ENCODE measurements at regions not wholly inside any gene's neighbourhood (a gene's known extent, or its start where the extent isn't known, plus 50 kb on each side); places are given as distances from the start of the nearest gene placed in this dataset.

DNA sequence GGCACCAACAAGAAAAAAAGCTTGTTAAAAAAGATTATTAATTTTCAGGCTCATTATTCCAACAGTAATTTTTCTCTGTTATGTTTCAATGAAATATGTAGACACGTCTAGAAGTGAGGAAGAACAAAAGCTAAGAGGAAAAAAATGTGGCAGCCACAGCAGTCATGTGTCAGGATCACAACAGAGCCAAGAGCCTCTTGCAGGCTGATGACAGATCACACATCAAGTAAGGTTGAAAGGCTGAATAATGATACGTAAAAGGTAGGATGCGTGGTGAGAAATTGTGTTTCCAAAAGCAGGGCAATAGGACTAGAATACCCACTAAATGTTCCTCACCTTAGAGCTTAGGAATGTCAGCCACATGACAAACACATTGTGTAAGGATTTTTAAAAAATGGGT is 124.8 kb downstream of the HTR1A start:
- no peaks in the 10 kb centered on the region for H3K79me1 ChIP-seq (ENCODE audit: low read depth, low read length)
- TF ChIP-seq FOSL1 (IDR thresholded peaks at IDR 0.05; ENCODE audit: insufficient read depth, low read depth, low read length) (no peak), JUN (IDR thresholded peaks at IDR 0.05; ENCODE audit: low read depth, low read length) (no peak), TCF12 (IDR thresholded peaks at IDR 0.05; ENCODE audit: low read depth, low read length) (no peak), SIRT6 (IDR thresholded peaks at IDR 0.05; ENCODE audit: low read length) (no peak), RNF2 (IDR thresholded peaks at IDR 0.05; ENCODE audit: borderline replicate concordance, low read depth, low read length, missing control alignments, poor library complexity, severe bottlenecking) (no peak), BACH1 (IDR thresholded peaks at IDR 0.05; ENCODE audit: low read length) (no peak), POLR2A (IDR thresholded peaks at IDR 0.05; ENCODE audit: control extremely low read depth in 1 of 2, low read depth in 2 of 2, low read length in 2 of 2) (no peak), CBX8 (IDR thresholded peaks at IDR 0.05; ENCODE audit: borderline replicate concordance, low read depth, low read length) (no peak), POLR2AphosphoS5 (IDR thresholded peaks at IDR 0.05; ENCODE audit: low read depth, low read length) (no peak), SP4 (IDR thresholded peaks at IDR 0.05; ENCODE audit: low read length) (no peak)
- TF ChIP-seq, protein P1, sequence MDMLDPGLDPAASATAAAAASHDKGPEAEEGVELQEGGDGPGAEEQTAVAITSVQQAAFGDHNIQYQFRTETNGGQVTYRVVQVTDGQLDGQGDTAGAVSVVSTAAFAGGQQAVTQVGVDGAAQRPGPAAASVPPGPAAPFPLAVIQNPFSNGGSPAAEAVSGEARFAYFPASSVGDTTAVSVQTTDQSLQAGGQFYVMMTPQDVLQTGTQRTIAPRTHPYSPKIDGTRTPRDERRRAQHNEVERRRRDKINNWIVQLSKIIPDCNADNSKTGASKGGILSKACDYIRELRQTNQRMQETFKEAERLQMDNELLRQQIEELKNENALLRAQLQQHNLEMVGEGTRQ (IDR thresholded peaks at IDR 0.05; ENCODE audit: low read length): no peak
- TF ChIP-seq, protein P2, sequence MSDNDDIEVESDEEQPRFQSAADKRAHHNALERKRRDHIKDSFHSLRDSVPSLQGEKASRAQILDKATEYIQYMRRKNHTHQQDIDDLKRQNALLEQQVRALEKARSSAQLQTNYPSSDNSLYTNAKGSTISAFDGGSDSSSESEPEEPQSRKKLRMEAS (IDR thresholded peaks at IDR 0.05): no peak
- TF ChIP-seq, protein P3, sequence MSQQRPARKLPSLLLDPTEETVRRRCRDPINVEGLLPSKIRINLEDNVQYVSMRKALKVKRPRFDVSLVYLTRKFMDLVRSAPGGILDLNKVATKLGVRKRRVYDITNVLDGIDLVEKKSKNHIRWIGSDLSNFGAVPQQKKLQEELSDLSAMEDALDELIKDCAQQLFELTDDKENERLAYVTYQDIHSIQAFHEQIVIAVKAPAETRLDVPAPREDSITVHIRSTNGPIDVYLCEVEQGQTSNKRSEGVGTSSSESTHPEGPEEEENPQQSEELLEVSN (IDR thresholded peaks at IDR 0.05): no peak
- no peaks in the 10 kb centered on the region for H3K23me2 ChIP-seq (ENCODE audit: low read depth, low read length)
- H3K18ac ChIP-seq (ENCODE audit: extremely low read depth, low read length): no peak overlapping the region
- no peaks in the 10 kb centered on the region for H4K20me1 ChIP-seq (replicated peaks in 1 of 2; ENCODE audit: control insufficient read depth in 1 of 2, insufficient read depth in 2 of 2, low read length in 2 of 2)
- no peak overlapping the region for H2BK5ac ChIP-seq (ENCODE audit: low read depth, low read length)
- H3K4ac ChIP-seq (replicated peaks; ENCODE audit: insufficient read length, low read depth, low read length): no peak overlapping the region
- H2AFZ ChIP-seq (ENCODE audit: low read length): no peak overlapping the region
- H3K4me3 ChIP-seq (ENCODE audit: extremely low read depth in 1 of 4, insufficient read depth in 2 of 4, low read depth in 3 of 4, low read length in 4 of 4): no peak overlapping the region
- H2AK5ac ChIP-seq (ENCODE audit: low read depth, low read length): no peak overlapping the region
- H2BK12ac ChIP-seq (ENCODE audit: low read depth, low read length): no peak overlapping the region
- no peak overlapping the region for H3K27ac ChIP-seq (ENCODE audit: low read depth, low read length)
- no peaks in the 10 kb centered on the region for H3K9me3 ChIP-seq (ENCODE audit: insufficient read depth in 2 of 2, low read depth in 1 of 2, low read length in 1 of 2)
- no peaks in the 10 kb centered on the region for H3K4me1 ChIP-seq (replicated peaks in 1 of 4; ENCODE audit: control insufficient read depth in 3 of 4, insufficient read depth in 4 of 4, low read length in 3 of 4)
- no peak overlapping the region for H3K14ac ChIP-seq (ENCODE audit: insufficient read length)
- no peak overlapping the region for H4K91ac ChIP-seq (replicated peaks; ENCODE audit: insufficient read length, low read length)
- DNase-seq (ENCODE audit: low read depth in 1 of 2, low spot score in 2 of 2) (no peak), FAIRE-seq (no peak)
- H3K9ac ChIP-seq (replicated peaks in 1 of 4; ENCODE audit: extremely low read depth in 1 of 4, low read depth in 3 of 4, low read length in 3 of 4): no peak overlapping the region
- ChIA-PET CTCF (ENCODE audit: partially characterized antibody) (no interaction called here), POLR2A (ENCODE audit: partially characterized antibody) (no interaction called here)
- no peak overlapping the region for H4K5ac ChIP-seq (ENCODE audit: insufficient read length, low read depth, low read length)
- no peak overlapping the region for H2BK15ac ChIP-seq (ENCODE audit: low read length)
- WGBS, 2 experiments (ENCODE audit: extremely low coverage in 1 of 2, insufficient coverage in 1 of 2, insufficient read length in 1 of 2, insufficient replicate concordance in 2 of 2, low coverage in 1 of 2, low lambda C conversion rate in 2 of 2, missing lambda C conversion rate in 1 of 2): 89% methylated on average over 3 of the region's 3 CpGs; no CpG with 5 or more reads in 1 of the 2 experiments
- no peak overlapping the region for H2BK120ac ChIP-seq (replicated peaks; ENCODE audit: low read depth, low read length)
- H3K23ac ChIP-seq (ENCODE audit: insufficient read length): no peak overlapping the region
- H3K79me2 ChIP-seq (ENCODE audit: control insufficient read depth in 1 of 2, insufficient read depth in 2 of 2, low read length in 2 of 2): no peaks in the 10 kb centered on the region
- H4K8ac ChIP-seq (ENCODE audit: extremely low read depth, insufficient read depth, low read length): no peak overlapping the region
- H3K56ac ChIP-seq (replicated peaks; ENCODE audit: insufficient read length, low read depth, low read length): no peak overlapping the region
- H3K27me3 ChIP-seq (replicated peaks in 1 of 4; ENCODE audit: control insufficient read depth in 3 of 4, extremely low read depth in 1 of 4, insufficient read depth in 3 of 4, low read length in 3 of 4): no peaks in the 10 kb centered on the region
- no peak overlapping the region for H2BK20ac ChIP-seq (ENCODE audit: low read length)
- no peaks in the 10 kb centered on the region for H3K36me3 ChIP-seq (ENCODE audit: control insufficient read depth in 2 of 4, insufficient read depth in 4 of 4, low read length in 3 of 4)
- H3K4me2 ChIP-seq (ENCODE audit: insufficient read depth in 1 of 2, low read depth in 2 of 2, low read length in 2 of 2): no peak overlapping the region

Measured in H1 (cell line).